ENCODE measurements at regions not wholly inside any gene's neighbourhood (a gene's known extent, or its start where the extent isn't known, plus 50 kb on each side); places are given as distances from the start of the nearest gene placed in this dataset.
"Not testable (repeated sequence)": the region's sequence is repeated elsewhere in the genome, so short reads cannot be mapped to it uniquely, and the experiment has no call there.

GRCh38 chr2:59770651-59771050, 782.8 kb downstream of the BCL11A start:
- no peak for DNase-seq

- no peak for DNase-seq
Observed at GRCh38 chr2:59761966-59762365, 791.5 kb downstream of the BCL11A start.

- no peak for DNase-seq
Observed at GRCh38 chr2:59756150-59756549, 797.3 kb downstream of the BCL11A start.

- DNase-seq = no peak
Observed at GRCh38 chr2:59754011-59754735, 799.3 kb downstream of the BCL11A start.

GRCh38 chr2:59752512-59752911, 800.9 kb downstream of the BCL11A start:
- DNase-seq = no peak

GRCh38 chr2:59752071-59752470, 801.4 kb downstream of the BCL11A start:
- DNase-seq = no peak

- DNase-seq = not testable (repeated sequence)
Observed at GRCh38 chr2:59751214-59751613, 802.2 kb downstream of the BCL11A start.

GRCh38 chr2:59746291-59746690, 807.2 kb downstream of the BCL11A start:
- DNase-seq = no peak

GRCh38 chr2:59745085-59745484, 808.4 kb downstream of the BCL11A start:
- no peak for DNase-seq

GRCh38 chr2:59744436-59744835, 809.0 kb downstream of the BCL11A start:
- DNase-seq = no peak

GRCh38 chr2:59741840-59742239, 811.6 kb downstream of the BCL11A start:
- no peak for DNase-seq

- no peak for DNase-seq
Observed at GRCh38 chr2:59739166-59739565, 814.3 kb downstream of the BCL11A start.

- DNase-seq = no peak
Observed at GRCh38 chr2:59737299-59737698, 816.2 kb downstream of the BCL11A start.

GRCh38 chr2:59734743-59735142, 818.7 kb downstream of the BCL11A start:
- peak; percentile 55 for DNase-seq

GRCh38 chr2:59733970-59734369, 819.5 kb downstream of the BCL11A start:
- no peak for DNase-seq

- DNase-seq = no peak
Observed at GRCh38 chr2:59733567-59733930, 819.9 kb downstream of the BCL11A start.

- no peak for DNase-seq
Observed at GRCh38 chr2:59732871-59733566, 820.4 kb downstream of the BCL11A start.

- no peak for DNase-seq
Observed at GRCh38 chr2:59727121-59727590, 826.3 kb downstream of the BCL11A start.

GRCh38 chr2:59726228-59727120, 827.0 kb downstream of the BCL11A start:
- no peak for DNase-seq

GRCh38 chr2:59724746-59725145, 828.7 kb downstream of the BCL11A start:
- no peak for DNase-seq

- DNase-seq = no peak
Observed at GRCh38 chr2:59720296-59720866, 833.1 kb downstream of the BCL11A start.

GRCh38 chr2:59713577-59713976, 839.9 kb downstream of the BCL11A start:
- no peak for DNase-seq

- DNase-seq = no peak
Observed at GRCh38 chr2:59711121-59711520, 842.3 kb downstream of the BCL11A start.
